ENCODE measurements at regions not wholly inside any gene's neighbourhood (a gene's known extent, or its start where the extent isn't known, plus 50 kb on each side); places are given as distances from the start of the nearest gene placed in this dataset.
"Not testable (repeated sequence)": the region's sequence is repeated elsewhere in the genome, so short reads cannot be mapped to it uniquely, and the experiment has no call there.

- no peak for DNase-seq
Observed at GRCh38 chr4:138414202-138414601, 172.1 kb upstream of the SLC7A11 start.

GRCh38 chr4:138413273-138413672, 171.1 kb upstream of the SLC7A11 start:
- no peak for DNase-seq

GRCh38 chr4:138412847-138413246, 170.7 kb upstream of the SLC7A11 start:
- no peak for DNase-seq

GRCh38 chr4:138410266-138410665, 168.1 kb upstream of the SLC7A11 start:
- no peak for DNase-seq

GRCh38 chr4:138409670-138410069, 167.5 kb upstream of the SLC7A11 start:
- DNase-seq, result no peak

- no peak for DNase-seq
Observed at GRCh38 chr4:138408758-138409157, 166.6 kb upstream of the SLC7A11 start.

GRCh38 chr4:138407329-138407728, 165.2 kb upstream of the SLC7A11 start:
- DNase-seq, result no peak

- DNase-seq, result no peak
Observed at GRCh38 chr4:138406876-138407275, 164.7 kb upstream of the SLC7A11 start.

GRCh38 chr4:138405934-138406567, 163.9 kb upstream of the SLC7A11 start:
- peak; percentile 16 for DNase-seq

GRCh38 chr4:138405466-138405891, 163.3 kb upstream of the SLC7A11 start:
- peak; percentile 12 for DNase-seq

GRCh38 chr4:138404801-138405200, 162.7 kb upstream of the SLC7A11 start:
- no peak for DNase-seq

- DNase-seq, result no peak
Observed at GRCh38 chr4:138404251-138404650, 162.1 kb upstream of the SLC7A11 start.

GRCh38 chr4:138401334-138401733, 159.2 kb upstream of the SLC7A11 start:
- DNase-seq, result no peak

GRCh38 chr4:138400543-138400942, 158.4 kb upstream of the SLC7A11 start:
- no peak for DNase-seq

GRCh38 chr4:138400066-138400465, 157.9 kb upstream of the SLC7A11 start:
- no peak for DNase-seq

GRCh38 chr4:138399081-138399480, 156.9 kb upstream of the SLC7A11 start:
- no peak for DNase-seq

- DNase-seq, result no peak
Observed at GRCh38 chr4:138398322-138398721, 156.2 kb upstream of the SLC7A11 start.

- DNase-seq, result no peak
Observed at GRCh38 chr4:138393886-138394610, 151.9 kb upstream of the SLC7A11 start.

- DNase-seq, result no peak
Observed at GRCh38 chr4:138392751-138393308, 150.7 kb upstream of the SLC7A11 start.

- DNase-seq, result no peak
Observed at GRCh38 chr4:138389976-138390685, 148.0 kb upstream of the SLC7A11 start.

- no peak for DNase-seq
Observed at GRCh38 chr4:138374947-138375346, 132.8 kb upstream of the SLC7A11 start.

GRCh38 chr4:138367942-138368341, 125.8 kb upstream of the SLC7A11 start:
- no peak for DNase-seq

GRCh38 chr4:138352446-138352845, 110.3 kb upstream of the SLC7A11 start:
- not testable (repeated sequence) for DNase-seq

- no peak for DNase-seq
Observed at GRCh38 chr4:138348055-138348454, 105.9 kb upstream of the SLC7A11 start.
